ENCODE measurements at regions not wholly inside any gene's neighbourhood (a gene's known extent, or its start where the extent isn't known, plus 50 kb on each side); places are given as distances from the start of the nearest gene placed in this dataset.

DNA sequence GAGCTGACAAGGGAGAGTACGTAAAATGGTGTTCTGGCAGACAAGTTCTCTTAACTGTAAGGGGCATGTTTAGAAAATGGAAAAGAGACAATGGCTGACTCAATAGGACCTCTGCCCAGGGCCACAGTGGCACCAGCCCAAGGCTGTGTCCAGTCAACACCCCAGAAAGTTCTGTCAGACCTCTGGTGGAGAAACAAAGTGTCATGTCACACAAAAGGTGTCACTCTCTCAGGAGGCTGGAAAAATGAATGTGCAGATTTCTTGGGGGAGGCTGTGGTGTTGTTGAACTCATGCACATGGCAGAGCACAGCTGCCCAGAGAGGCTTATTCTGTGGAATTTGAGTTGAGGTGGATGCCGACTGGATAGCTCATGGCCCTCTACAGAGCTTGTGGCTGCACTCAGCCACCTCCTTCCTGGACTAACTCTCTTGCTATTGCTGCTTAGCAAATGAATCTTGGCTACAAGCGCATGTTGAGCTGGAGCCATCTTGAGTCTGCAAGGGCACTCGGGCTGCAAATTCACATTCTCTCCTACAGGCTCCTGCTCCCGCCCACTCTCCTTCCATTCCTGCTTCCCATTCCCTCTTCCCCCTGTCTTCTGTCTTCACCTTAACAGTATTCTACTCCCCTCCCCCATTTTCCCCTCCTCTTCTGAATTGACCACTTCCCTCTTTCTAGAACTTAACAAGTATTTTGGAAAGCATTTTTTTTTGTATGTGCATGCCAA lies 55.8 kb upstream of the SLC7A14 start:
- Histone ChIP-seq H3K36me3 (ENCODE audit: insufficient read depth, low read length, poor library complexity, severe bottlenecking) (no peaks in the 10 kb centered on the region), H3K9me3 (ENCODE audit: low read depth, low read length, poor library complexity, severe bottlenecking) (no peaks in the 10 kb centered on the region), H3K27me3 (replicated peaks; ENCODE audit: insufficient read depth, low read depth, low read length, poor library complexity) (no peaks in the 10 kb centered on the region), H3K4me3 (ENCODE audit: low read depth, low read length, poor library complexity, severe bottlenecking) (no peak overlapping the region), H3K4me1 (ENCODE audit: insufficient read depth, low read length, poor library complexity, severe bottlenecking) (no peaks in the 10 kb centered on the region), H3K27ac (ENCODE audit: low read depth, low read length, poor library complexity, severe bottlenecking) (no peak overlapping the region)
- no peak for TF ChIP-seq EZH2 (IDR thresholded peaks at IDR 0.05; ENCODE audit: borderline replicate concordance, low read depth, low read length, poor library complexity, severe bottlenecking)
- TF ChIP-seq, protein P1, sequence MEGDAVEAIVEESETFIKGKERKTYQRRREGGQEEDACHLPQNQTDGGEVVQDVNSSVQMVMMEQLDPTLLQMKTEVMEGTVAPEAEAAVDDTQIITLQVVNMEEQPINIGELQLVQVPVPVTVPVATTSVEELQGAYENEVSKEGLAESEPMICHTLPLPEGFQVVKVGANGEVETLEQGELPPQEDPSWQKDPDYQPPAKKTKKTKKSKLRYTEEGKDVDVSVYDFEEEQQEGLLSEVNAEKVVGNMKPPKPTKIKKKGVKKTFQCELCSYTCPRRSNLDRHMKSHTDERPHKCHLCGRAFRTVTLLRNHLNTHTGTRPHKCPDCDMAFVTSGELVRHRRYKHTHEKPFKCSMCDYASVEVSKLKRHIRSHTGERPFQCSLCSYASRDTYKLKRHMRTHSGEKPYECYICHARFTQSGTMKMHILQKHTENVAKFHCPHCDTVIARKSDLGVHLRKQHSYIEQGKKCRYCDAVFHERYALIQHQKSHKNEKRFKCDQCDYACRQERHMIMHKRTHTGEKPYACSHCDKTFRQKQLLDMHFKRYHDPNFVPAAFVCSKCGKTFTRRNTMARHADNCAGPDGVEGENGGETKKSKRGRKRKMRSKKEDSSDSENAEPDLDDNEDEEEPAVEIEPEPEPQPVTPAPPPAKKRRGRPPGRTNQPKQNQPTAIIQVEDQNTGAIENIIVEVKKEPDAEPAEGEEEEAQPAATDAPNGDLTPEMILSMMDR (conservative IDR thresholded peaks at IDR 0.05; ENCODE audit: low read depth, low read length): no peak
- no peak for DNase-seq (ENCODE audit: low spot score)
- CTCF ChIA-PET: no interaction called here
- BruUV-seq (replicated peaks): no TSS peak
- intact Hi-C loops (cut with micrococcal nuclease; ENCODE audit: unreplicated experiment): no loop called here
- POLR2A ChIA-PET (ENCODE audit: low non-redundant PET): no interaction called here

- H3K36me3 ChIP-seq (ENCODE audit: insufficient read depth, low read length, poor library complexity, severe bottlenecking): no peaks in the 10 kb centered on the region
- no peak overlapping the region for H3K27ac ChIP-seq (ENCODE audit: low read depth, low read length, poor library complexity, severe bottlenecking)
- no peaks in the 10 kb centered on the region for H3K27me3 ChIP-seq (replicated peaks; ENCODE audit: insufficient read depth, low read depth, low read length, poor library complexity)
- DNase-seq (ENCODE audit: low spot score): no peak
- intact Hi-C loops (cut with micrococcal nuclease; ENCODE audit: unreplicated experiment): no loop called here
- POLR2A ChIA-PET (ENCODE audit: low non-redundant PET): no interaction called here
- no TSS peak for BruUV-seq (replicated peaks)
- TF ChIP-seq, protein P1 (conservative IDR thresholded peaks at IDR 0.05; ENCODE audit: low read depth, low read length): no peak
- no peak for TF ChIP-seq EZH2 (IDR thresholded peaks at IDR 0.05; ENCODE audit: borderline replicate concordance, low read depth, low read length, poor library complexity, severe bottlenecking)
- H3K4me1 ChIP-seq (ENCODE audit: insufficient read depth, low read length, poor library complexity, severe bottlenecking): no peaks in the 10 kb centered on the region
- no peak overlapping the region for H3K4me3 ChIP-seq (ENCODE audit: low read depth, low read length, poor library complexity, severe bottlenecking)
- CTCF ChIA-PET: no interaction called here
- no peaks in the 10 kb centered on the region for H3K9me3 ChIP-seq (ENCODE audit: low read depth, low read length, poor library complexity, severe bottlenecking)
Measured at GRCh38 chr3:170640737-170641171, 54.9 kb upstream of the SLC7A14 start.

DNA sequence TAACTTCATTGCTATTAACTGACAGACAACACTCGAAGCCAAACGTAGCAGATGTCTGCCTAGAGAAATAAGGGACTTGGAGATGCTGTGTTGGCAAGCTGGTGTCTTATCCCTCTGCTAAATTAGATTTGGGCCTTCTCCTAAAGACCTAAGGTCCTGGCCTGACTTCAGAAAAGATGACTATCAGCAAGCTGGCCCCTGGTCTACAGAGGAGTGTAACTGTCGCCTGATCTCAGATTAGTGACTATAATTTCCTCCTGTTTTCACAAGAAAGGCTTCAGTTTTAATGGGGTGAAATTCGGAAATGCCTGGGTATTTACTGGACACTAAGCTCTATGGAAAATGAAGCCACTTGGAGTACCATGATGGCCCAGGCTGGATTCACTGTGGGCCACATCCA lies 53.1 kb upstream of the SLC7A14 start:
- CTCF ChIA-PET: no interaction called here
- no peaks in the 10 kb centered on the region for H3K27me3 ChIP-seq (replicated peaks; ENCODE audit: insufficient read depth, low read depth, low read length, poor library complexity)
- no peak overlapping the region for H3K4me3 ChIP-seq (ENCODE audit: low read depth, low read length, poor library complexity, severe bottlenecking)
- H3K27ac ChIP-seq (ENCODE audit: low read depth, low read length, poor library complexity, severe bottlenecking): no peak overlapping the region
- no peaks in the 10 kb centered on the region for H3K36me3 ChIP-seq (ENCODE audit: insufficient read depth, low read length, poor library complexity, severe bottlenecking)
- no peaks in the 10 kb centered on the region for H3K4me1 ChIP-seq (ENCODE audit: insufficient read depth, low read length, poor library complexity, severe bottlenecking)
- TF ChIP-seq EZH2 (IDR thresholded peaks at IDR 0.05; ENCODE audit: borderline replicate concordance, low read depth, low read length, poor library complexity, severe bottlenecking): no peak
- TF ChIP-seq, protein P1 (conservative IDR thresholded peaks at IDR 0.05; ENCODE audit: low read depth, low read length): no peak
- BruUV-seq (replicated peaks): no TSS peak
- POLR2A ChIA-PET (ENCODE audit: low non-redundant PET): no interaction called here
- no peak for DNase-seq (ENCODE audit: low spot score)
- intact Hi-C loops (cut with micrococcal nuclease; ENCODE audit: unreplicated experiment): no loop called here
- no peaks in the 10 kb centered on the region for H3K9me3 ChIP-seq (ENCODE audit: low read depth, low read length, poor library complexity, severe bottlenecking)

All from A673 (cell line).